NB4 (cell line): ENCODE measurements at regions not wholly inside any gene's neighbourhood (a gene's known extent, or its start where the extent isn't known, plus 50 kb on each side); places are given as distances from the start of the nearest gene placed in this dataset.

Experiments
- CTCF ChIP-seq: IDR thresholded peaks from one replicate; pipeline ENCODE4 v1.5.1; 2012; ENCODE audit warnings: low read depth, low read length
- MAX ChIP-seq: IDR thresholded peaks from 2 replicates; pipeline ENCODE4 v1.6.1; 2011; ENCODE audit warnings: low read depth, low read length
- MYC ChIP-seq: IDR thresholded peaks from 2 replicates; pipeline ENCODE4 v1.6.1; 2011; ENCODE audit warnings: low read depth, low read length
- POLR2A ChIP-seq: IDR thresholded peaks from 2 replicates; pipeline ENCODE4 v1.6.1; 2011; ENCODE audit warnings: mild to moderate bottlenecking; ENCODE audit not compliant: insufficient read length; ENCODE audit errors: extremely low read depth

- TF ChIP-seq POLR2A (no peak), CTCF (no peak), MYC (no peak), MAX (no peak)
Observed at GRCh38 chr5:120913396-120913795, 449.3 kb downstream of the PRR16 start.
